HS-27A (cell line): ENCODE measurements at regions not wholly inside any gene's neighbourhood (a gene's known extent, or its start where the extent isn't known, plus 50 kb on each side); places are given as distances from the start of the nearest gene placed in this dataset.

Source experiments
- DNase-seq: peaks from one replicate; pipeline ENCODE4 v3.0.0-alpha.2; 2012; ENCODE audit warnings: low read depth, missing footprints

DNA sequence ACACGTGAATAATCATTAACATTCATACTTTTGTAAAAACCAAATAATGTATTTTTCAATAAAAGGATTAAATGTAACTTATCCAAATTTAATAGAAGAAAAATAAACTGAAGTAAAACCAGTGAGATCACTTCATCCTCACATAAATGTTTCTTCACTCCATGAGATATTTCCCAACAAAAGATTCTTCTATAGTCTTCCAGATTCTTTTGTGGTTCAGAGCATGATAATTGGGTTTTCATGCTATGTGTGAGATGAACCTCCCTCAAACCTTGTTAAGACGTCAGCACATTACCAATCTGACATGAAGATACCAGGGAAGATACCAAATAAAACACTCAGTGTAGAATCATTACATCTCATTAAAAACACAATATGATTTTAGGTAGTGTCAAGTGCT lies 62.9 kb upstream of the OXGR1 start:
- DNase-seq, result no peak

- DNase-seq, result no peak
Measured at GRCh38 chr13:97058391-97058790, 64.1 kb upstream of the OXGR1 start.

- DNase-seq, result no peak
Measured at GRCh38 chr13:97058926-97059325, 64.7 kb upstream of the OXGR1 start.

- DNase-seq, result no peak
Measured at GRCh38 chr13:97067017-97067895, 73.0 kb upstream of the OXGR1 start.

GRCh38 chr13:97068151-97068550 lies 73.9 kb upstream of the OXGR1 start:
- DNase-seq, result no peak

DNA sequence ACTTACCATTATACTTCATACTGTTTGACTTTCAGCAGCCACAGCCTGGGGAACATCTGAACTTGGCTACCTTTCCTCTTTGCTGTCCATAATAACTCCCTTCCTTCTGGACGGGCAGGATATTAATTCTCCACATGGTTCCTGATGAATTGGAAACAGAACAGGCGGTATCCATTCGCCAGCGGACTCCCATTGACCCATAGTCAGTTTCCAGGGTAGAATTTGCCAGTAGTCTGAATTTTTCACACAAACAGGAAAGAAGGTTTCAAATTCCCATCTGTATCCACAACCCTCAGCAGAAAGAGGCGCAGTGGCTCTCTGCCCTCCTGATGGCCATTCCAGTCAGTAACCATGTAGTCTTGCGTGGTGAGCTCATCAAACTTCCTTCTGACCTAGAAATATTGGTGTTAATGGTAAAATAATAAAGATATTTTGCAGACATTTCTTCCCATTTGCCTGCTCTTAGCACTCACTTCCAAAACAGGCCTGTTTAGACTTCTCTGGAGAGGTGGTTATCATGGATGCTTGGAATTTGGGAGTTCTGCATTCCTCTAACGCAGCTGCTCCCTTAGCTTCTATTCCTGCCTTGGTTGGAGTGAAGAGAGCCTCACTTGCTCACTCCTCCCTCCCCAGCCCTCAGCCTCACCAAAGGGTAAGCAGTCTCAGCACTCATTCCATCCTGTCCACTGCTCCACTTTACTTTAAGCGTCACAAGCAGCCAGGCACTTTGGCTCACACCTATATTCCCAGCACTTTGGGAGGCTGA lies 75.0 kb upstream of the OXGR1 start:
- no peak for DNase-seq

GRCh38 chr13:97072297-97072696 lies 78.0 kb upstream of the OXGR1 start:
- no peak for DNase-seq

GRCh38 chr13:97074618-97075017 lies 80.3 kb upstream of the OXGR1 start:
- no peak for DNase-seq

DNA sequence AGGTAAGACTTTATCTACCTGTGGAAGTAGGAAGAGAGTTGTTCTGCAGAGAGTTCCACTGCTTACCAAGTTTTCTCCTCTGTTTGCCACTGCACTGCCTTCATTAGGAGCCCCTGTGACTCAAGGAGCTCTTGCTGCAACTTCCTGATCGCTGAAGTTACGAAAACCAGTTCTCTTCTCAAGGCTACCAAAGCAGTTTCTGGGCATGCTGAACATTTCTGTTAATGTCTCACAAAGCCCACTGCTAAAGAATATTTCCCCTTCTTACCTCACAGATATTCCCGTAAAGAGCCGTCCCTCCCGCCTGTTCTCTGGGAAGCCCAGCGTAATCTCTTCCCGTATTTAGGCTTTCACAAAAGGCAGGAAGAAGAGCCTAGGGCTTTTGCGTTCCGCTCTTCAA lies 82.6 kb upstream of the OXGR1 start:
- DNase-seq, result no peak

DNA sequence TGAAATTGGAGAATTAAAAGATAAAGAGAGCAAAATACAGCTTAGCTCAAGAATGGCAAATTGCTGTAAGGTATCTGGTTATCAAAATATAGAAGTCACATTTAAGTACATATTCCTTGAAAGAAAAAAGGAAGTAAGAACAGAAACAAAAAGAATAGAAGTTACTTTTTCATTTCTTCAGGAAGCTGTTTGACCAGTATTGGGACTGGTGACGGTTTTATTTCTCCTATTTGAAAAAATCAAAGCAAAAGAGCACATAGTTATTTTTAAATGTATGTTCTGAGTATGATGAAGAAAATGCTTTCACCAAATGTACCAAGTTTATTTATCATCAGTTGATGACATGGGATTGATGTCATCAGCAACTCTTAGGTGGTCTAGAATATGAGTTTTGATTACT lies 83.1 kb upstream of the OXGR1 start:
- DNase-seq, result no peak

DNA sequence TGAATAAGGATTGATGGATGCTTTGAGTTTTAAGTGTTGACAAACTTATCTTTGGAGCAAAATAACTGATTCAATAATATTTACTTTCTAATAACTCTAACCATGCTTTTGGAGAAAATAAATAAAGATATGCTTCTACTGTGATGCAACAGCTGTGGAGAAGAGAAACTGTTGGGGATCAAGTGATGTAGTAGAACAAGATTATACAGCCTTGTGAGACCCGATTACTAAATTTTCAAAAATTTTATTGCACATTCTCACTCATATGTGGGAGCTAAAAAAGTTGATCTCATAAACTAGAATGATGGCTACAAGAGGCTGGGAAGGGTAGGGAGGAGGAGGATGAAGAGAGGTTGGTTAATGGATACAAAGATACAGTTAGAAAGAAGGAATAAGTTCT lies 85.5 kb upstream of the OXGR1 start:
- no peak for DNase-seq

- no peak for DNase-seq
Measured at GRCh38 chr13:97082461-97083207, 88.4 kb upstream of the OXGR1 start.

- no peak for DNase-seq
Measured at GRCh38 chr13:97091196-97091595, 96.9 kb upstream of the OXGR1 start.

DNA sequence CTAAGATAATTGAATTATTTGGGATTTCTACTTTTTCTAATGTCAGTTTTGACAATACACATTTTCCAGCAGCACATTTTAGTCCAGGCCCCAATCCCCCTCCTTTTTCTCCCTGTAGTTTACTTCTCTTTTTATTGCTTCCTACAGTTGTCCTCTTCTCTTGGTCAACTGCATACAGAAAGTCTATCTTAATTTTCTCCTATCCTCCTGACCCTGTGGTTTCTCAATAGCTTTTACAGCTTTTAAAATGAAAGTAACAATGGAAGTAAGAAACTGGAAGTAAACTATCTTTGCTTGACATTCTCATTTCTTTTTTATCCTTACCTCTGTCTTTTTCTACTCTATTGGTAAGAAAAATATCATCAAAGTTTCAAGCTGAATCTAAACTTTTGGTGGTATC lies 106.5 kb upstream of the OXGR1 start:
- DNase-seq, result no peak

- no peak for DNase-seq
Measured at GRCh38 chr13:97101912-97102708, 107.8 kb upstream of the OXGR1 start.

- no peak for DNase-seq
Measured at GRCh38 chr13:97106323-97106722, 112.0 kb upstream of the OXGR1 start.

DNA sequence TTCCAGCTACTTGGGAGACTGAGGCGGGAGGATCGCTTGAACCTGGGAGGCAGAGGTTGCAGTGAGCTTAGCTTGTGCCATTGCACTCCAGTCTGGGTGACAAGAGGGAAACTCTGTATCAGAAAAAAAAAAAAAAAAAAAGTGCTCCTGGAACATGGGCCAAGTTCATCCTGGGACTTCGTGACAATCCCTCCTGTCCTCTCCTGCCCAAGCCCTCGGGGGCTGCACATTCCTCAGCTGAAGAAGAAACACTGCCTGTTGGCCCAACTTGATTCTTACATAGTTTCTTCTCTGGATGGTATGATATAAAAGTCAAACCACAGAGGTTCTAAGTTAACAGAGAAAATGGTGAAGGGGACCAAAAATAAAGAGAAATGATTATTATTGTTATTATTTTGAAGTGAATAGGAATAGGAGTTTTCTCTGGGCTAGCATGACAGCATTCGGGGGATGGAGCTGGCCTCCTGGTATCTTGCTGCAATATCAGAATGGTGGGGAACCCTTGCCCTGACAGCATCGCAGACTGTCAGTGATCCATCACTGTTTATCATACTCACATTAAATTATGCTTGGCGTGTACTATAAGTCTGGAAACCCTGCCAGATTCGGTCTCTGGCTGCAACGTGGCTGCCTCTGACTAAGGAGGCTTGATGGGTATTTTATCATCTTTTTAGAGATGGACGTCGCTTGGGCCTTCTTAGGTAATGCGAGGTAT lies 113.7 kb upstream of the OXGR1 start:
- no peak for DNase-seq

DNA sequence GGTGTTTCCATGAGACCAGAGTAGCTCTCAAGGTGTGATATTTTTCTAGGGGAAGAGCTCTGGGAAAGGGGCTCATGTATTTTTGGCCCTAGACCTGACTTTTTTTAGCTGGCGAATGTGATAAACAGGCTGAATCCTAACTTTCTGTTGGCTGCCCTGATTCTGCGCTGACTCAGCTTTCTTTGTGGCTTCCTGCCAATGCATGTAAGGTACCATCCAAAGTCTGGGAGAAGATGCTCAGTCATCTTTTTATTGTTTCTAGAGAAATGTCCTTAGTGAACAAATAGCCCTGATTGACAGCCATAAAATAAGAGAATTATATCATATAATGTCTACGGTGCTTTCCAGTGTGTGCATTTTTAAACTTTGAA lies 113.6 kb upstream of the MBNL2 start:
- DNase-seq, result no peak

GRCh38 chr13:97109256-97109655 lies 112.9 kb upstream of the MBNL2 start:
- DNase-seq, result no peak

DNA sequence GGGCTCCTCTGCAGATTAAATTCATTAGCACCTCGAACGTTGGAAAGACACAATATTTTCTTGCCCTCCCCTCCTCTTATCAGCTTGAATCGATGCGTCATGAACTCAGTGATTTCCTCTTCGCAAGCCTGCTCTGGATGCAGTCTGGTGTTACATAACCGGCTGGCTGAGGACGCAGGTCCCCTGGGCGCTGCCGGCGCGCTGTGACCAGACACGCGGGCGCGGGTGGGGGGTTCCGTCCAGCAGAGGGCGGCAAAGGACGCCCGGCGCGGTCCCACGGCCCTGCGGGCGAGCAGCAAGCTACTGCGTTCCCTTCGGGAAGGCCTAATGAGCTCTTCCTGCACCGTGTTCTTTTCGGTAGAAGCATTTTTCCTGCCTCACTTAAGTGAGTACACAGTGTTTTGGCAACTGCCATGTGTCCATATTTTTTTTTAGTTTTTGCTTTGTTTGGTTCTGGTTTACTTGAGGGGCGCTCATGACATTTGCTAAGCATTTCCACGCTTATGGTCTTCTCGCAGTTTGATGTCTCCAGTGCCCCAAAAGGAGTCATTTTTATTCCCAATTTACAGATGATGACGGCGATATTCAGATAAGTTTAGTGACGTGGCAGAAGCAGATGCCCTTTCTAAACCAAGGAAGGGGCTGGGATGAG lies 112.2 kb upstream of the MBNL2 start:
- DNase-seq, result peak; percentile 45

DNA sequence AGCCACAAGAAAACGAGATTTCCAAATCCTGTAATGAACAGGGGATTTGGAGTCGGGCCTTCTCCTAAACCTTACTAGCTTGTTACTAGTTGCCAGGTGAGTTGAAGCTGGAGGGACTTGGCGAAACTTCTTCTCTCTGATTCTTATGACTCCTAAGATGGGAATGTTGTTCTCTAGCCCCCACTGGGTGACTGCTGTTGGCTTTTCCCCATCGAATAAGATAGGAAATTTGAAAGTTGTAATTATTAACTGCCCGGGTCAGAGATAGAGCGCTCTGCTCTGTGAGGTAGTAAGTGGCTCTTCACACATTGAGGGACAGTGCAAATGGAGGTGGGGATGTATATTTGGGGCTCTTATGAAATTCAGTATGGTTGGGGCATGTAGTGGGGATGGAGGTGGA lies 111.2 kb upstream of the MBNL2 start:
- no peak for DNase-seq
